ENCODE measurements at regions not wholly inside any gene's neighbourhood (a gene's known extent, or its start where the extent isn't known, plus 50 kb on each side); places are given as distances from the start of the nearest gene placed in this dataset.
A peak's percentile ranks its signal among the peaks of the same experiment; 100 is the strongest.
"Not testable (repeated sequence)": the region's sequence is repeated elsewhere in the genome, so short reads cannot be mapped to it uniquely, and the experiment has no call there.

- DNase-seq (ENCODE audit: low spot score): no peak
Measured at GRCh38 chr18:1848716-1849115, 722.6 kb downstream of the METTL4 start.

- DNase-seq (ENCODE audit: low spot score): no peak
Measured at GRCh38 chr18:1849386-1849785, 721.9 kb downstream of the METTL4 start.

GRCh38 chr18:1857281-1857680 is 714.0 kb downstream of the METTL4 start:
- DNase-seq (ENCODE audit: low spot score): not testable (repeated sequence)

GRCh38 chr18:1861473-1861872 is 709.8 kb downstream of the METTL4 start:
- DNase-seq (ENCODE audit: low spot score): no peak

- DNase-seq (ENCODE audit: low spot score): no peak
Measured at GRCh38 chr18:1865869-1866268, 705.4 kb downstream of the METTL4 start.

GRCh38 chr18:1872274-1872673 is 699.0 kb downstream of the METTL4 start:
- no peak for DNase-seq (ENCODE audit: low spot score)

GRCh38 chr18:1875219-1875618 is 696.1 kb downstream of the METTL4 start:
- no peak for DNase-seq (ENCODE audit: low spot score)

GRCh38 chr18:1884623-1885022 is 686.7 kb downstream of the METTL4 start:
- DNase-seq (ENCODE audit: low spot score): no peak

- no peak for DNase-seq (ENCODE audit: low spot score)
Measured at GRCh38 chr18:1891641-1892040, 679.7 kb downstream of the METTL4 start.

GRCh38 chr18:1892191-1892590 is 679.1 kb downstream of the METTL4 start:
- no peak for DNase-seq (ENCODE audit: low spot score)

GRCh38 chr18:1895456-1896185 is 675.7 kb downstream of the METTL4 start:
- no peak for DNase-seq (ENCODE audit: low spot score)

GRCh38 chr18:1906421-1906820 is 664.9 kb downstream of the METTL4 start:
- no peak for DNase-seq (ENCODE audit: low spot score)

- no peak for DNase-seq (ENCODE audit: low spot score)
Measured at GRCh38 chr18:1907470-1908206, 663.7 kb downstream of the METTL4 start.

GRCh38 chr18:1914489-1914888 is 656.8 kb downstream of the METTL4 start:
- peak; percentile 20 for DNase-seq (ENCODE audit: low spot score)

GRCh38 chr18:1916869-1917523 is 654.3 kb downstream of the METTL4 start:
- no peak for DNase-seq (ENCODE audit: low spot score)

- no peak for DNase-seq (ENCODE audit: low spot score)
Measured at GRCh38 chr18:1917569-1917968, 653.7 kb downstream of the METTL4 start.

- no peak for DNase-seq (ENCODE audit: low spot score)
Measured at GRCh38 chr18:1922066-1922465, 649.2 kb downstream of the METTL4 start.

- no peak for DNase-seq (ENCODE audit: low spot score)
Measured at GRCh38 chr18:1928711-1929110, 642.6 kb downstream of the METTL4 start.

GRCh38 chr18:1929720-1930119 is 641.6 kb downstream of the METTL4 start:
- DNase-seq (ENCODE audit: low spot score): no peak

GRCh38 chr18:1930291-1931270 is 640.7 kb downstream of the METTL4 start:
- no peak for DNase-seq (ENCODE audit: low spot score)

GRCh38 chr18:1952486-1952885 is 618.8 kb downstream of the METTL4 start:
- DNase-seq (ENCODE audit: low spot score): no peak

Data from iPS-NIHi11 (cell line).